CD4-positive, alpha-beta T cell (primary cell): ENCODE measurements at regions not wholly inside any gene's neighbourhood (a gene's known extent, or its start where the extent isn't known, plus 50 kb on each side); places are given as distances from the start of the nearest gene placed in this dataset.

Source experiments
- ATAC-seq: fragments of 200-7000 bp; cut with Tn5 transposase; one replicate; pipeline ENCODE4 v1.10.0; 2022; ENCODE audit warnings: mild to moderate bottlenecking; ENCODE audit not compliant: poor library complexity
- CTCF ChIA-PET: fragments of 350-600 bp; sonication (Branson Sonifier 250); formaldehyde crosslinking; loops from one replicate; lab custom pipeline; 2021; ENCODE audit warnings: antibody characterized with exemption, inconsistent platforms; lab: Charles Lee
- POLR2A ChIA-PET: fragments of 350-600 bp; sonication (Branson Sonifier 250); formaldehyde crosslinking; loops from one replicate; lab custom pipeline; 2021; ENCODE audit warnings: antibody characterized with exemption, inconsistent platforms; lab: Charles Lee
- DNase-seq, 14 experiments: peaks; one replicate each; pipeline ENCODE4 v3.0.0-alpha.2; 2013 to 2020; ENCODE audit warnings: mixed read lengths in 2 of 14
- H3K27ac ChIP-seq, 2 donors: one replicate each; pipeline versions ENCODE4 v1.5.1 to v1.7.0; 2013; ENCODE audit warnings: low read length in 2 of 2, low read depth in 1 of 2, mild to moderate bottlenecking in 1 of 2
- H3K27me3 ChIP-seq, 2 experiments: 1 replicate in 1 of 2; 2 replicates in 1 of 2; pipeline versions ENCODE4 v1.6.1 to v1.7.0; 2013; ENCODE audit warnings: low read length in 2 of 2, control low read depth in 1 of 2, mild to moderate bottlenecking in 1 of 2, moderate library complexity in 1 of 2; ENCODE audit not compliant: insufficient read depth in 2 of 2, control insufficient read depth in 1 of 2
- H3K36me3 ChIP-seq: one replicate; pipeline ENCODE4 v1.6.1; 2013; ENCODE audit warnings: low read length, control low read depth; ENCODE audit not compliant: insufficient read depth
- H3K4me1 ChIP-seq: one replicate; pipeline ENCODE4 v1.6.1; 2013; ENCODE audit warnings: low read length, control low read depth; ENCODE audit not compliant: insufficient read depth
- H3K4me3 ChIP-seq: one replicate; pipeline ENCODE4 v1.5.1; 2013; ENCODE audit warnings: mild to moderate bottlenecking, low read length, moderate library complexity
- H3K9me3 ChIP-seq, 2 experiments: 1 replicate in 1 of 2; 2 replicates in 1 of 2; pipeline versions ENCODE4 v1.6.1 to v1.7.0; 2013; ENCODE audit warnings: low read length in 2 of 2, mild to moderate bottlenecking in 2 of 2, control low read depth in 1 of 2, moderate library complexity in 1 of 2; ENCODE audit not compliant: control insufficient read depth in 1 of 2, insufficient read depth in 1 of 2
- H3K27ac Mint-ChIP-seq: one replicate; pipeline ENCODE4 v1.8.0; 2020; ENCODE audit warnings: mixed read lengths
- H3K27me3 Mint-ChIP-seq: one replicate; pipeline ENCODE4 v1.8.0; 2021; ENCODE audit warnings: mixed read lengths
- H3K36me3 Mint-ChIP-seq: one replicate; pipeline ENCODE4 v1.8.0; 2021; ENCODE audit warnings: low read depth, mixed read lengths
- H3K4me1 Mint-ChIP-seq: one replicate; pipeline ENCODE4 v1.8.0; 2021; ENCODE audit warnings: low read depth, mixed read lengths
- H3K4me3 Mint-ChIP-seq: one replicate; pipeline ENCODE4 v1.8.0; 2020; ENCODE audit warnings: mild to moderate bottlenecking, mixed read lengths
- H3K9me3 Mint-ChIP-seq: one replicate; pipeline ENCODE4 v1.8.0; 2020; ENCODE audit warnings: mixed read lengths
- intact Hi-C, 2 experiments: fragments of 100-400 bp; cut with DNase I in 1 of 2; cut with micrococcal nuclease in 1 of 2; formaldehyde crosslinking; loops; one replicate each; pipeline versions ENCODE4 v1.15.1 to v1.9.0; 2023 to 2025; cut with DNase I, micrococcal nuclease
- TF ChIP-seq, protein P1 (sequence below): fragments of 200-600 bp; IDR thresholded peaks from one replicate; pipeline ENCODE4 v1.8.0; 2022; ENCODE audit warnings: antibody characterized with exemption, mild to moderate bottlenecking

DNA sequence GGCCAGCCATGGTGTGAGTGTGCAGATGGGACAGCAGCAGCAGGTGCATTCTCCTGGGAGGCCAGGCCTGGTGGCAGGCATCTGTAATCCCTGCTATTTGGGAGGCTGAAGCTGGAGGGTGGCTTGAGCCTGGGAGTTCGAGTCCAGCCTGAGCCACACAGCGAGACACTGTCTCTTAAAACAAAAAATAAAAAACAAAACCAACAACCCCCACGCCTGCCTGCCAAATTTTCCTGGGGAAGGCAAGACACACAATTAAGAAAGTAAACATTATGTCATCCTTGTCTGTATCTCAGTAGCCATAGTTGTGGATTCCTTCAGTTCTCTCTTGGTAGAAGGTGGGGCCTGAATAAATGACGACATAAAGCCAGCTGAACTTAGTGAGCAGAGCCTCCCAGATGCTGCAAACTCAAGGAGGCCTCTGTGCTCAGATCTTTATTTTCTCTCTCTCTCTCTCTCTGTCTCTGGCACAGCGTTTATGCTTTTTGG, 57.6 kb upstream of the CD34 start:
- ChIA-PET CTCF (no interaction called here), POLR2A (no interaction called here)
- no peak for ATAC-seq
- H3K4me3 ChIP-seq, result no peak overlapping the region
- peaks cover 7% of the 10 kb centered on the region for H3K4me1 ChIP-seq
- Mint-ChIP-seq H3K27me3 (peaks cover 22% of the 10 kb centered on the region), H3K4me3 (no peak overlapping the region), H3K9me3 (no peaks in the 10 kb centered on the region), H3K36me3 (no peaks in the 10 kb centered on the region), H3K27ac (no peak overlapping the region), H3K4me1 (no peaks in the 10 kb centered on the region)
- TF ChIP-seq, protein P1, sequence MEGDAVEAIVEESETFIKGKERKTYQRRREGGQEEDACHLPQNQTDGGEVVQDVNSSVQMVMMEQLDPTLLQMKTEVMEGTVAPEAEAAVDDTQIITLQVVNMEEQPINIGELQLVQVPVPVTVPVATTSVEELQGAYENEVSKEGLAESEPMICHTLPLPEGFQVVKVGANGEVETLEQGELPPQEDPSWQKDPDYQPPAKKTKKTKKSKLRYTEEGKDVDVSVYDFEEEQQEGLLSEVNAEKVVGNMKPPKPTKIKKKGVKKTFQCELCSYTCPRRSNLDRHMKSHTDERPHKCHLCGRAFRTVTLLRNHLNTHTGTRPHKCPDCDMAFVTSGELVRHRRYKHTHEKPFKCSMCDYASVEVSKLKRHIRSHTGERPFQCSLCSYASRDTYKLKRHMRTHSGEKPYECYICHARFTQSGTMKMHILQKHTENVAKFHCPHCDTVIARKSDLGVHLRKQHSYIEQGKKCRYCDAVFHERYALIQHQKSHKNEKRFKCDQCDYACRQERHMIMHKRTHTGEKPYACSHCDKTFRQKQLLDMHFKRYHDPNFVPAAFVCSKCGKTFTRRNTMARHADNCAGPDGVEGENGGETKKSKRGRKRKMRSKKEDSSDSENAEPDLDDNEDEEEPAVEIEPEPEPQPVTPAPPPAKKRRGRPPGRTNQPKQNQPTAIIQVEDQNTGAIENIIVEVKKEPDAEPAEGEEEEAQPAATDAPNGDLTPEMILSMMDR, result no peak
- no peaks in the 10 kb centered on the region for H3K27me3 ChIP-seq
- H3K36me3 ChIP-seq, result no peaks in the 10 kb centered on the region
- H3K9me3 ChIP-seq, result no peaks in the 10 kb centered on the region
- intact Hi-C loops, result loop anchor here in 1 of 2 experiments (10.0 kb wide), 1 partner anchor 314 kb away; no protein-coding TSS in a partner anchor
- no peak overlapping the region for H3K27ac ChIP-seq
- DNase-seq, result no peak

GRCh38 chr1:207967703-207968102, 56.8 kb upstream of the CD34 start:
- intact Hi-C loops, result loop anchor here in 1 of 2 experiments (10.0 kb wide), 1 partner anchor 313 kb away; no protein-coding TSS in a partner anchor
- peaks cover 14% of the 10 kb centered on the region for H3K27me3 Mint-ChIP-seq
- peaks cover 3% of the 10 kb centered on the region for H3K4me1 Mint-ChIP-seq
- H3K36me3 ChIP-seq, result no peaks in the 10 kb centered on the region
- ChIA-PET CTCF (no interaction called here), POLR2A (no interaction called here)
- H3K4me3 ChIP-seq, result no peak overlapping the region
- ATAC-seq (no peak), DNase-seq (no peak)
- no peaks in the 10 kb centered on the region for H3K36me3 Mint-ChIP-seq
- H3K27ac Mint-ChIP-seq, result no peak overlapping the region
- no peak overlapping the region for H3K27ac ChIP-seq
- no peaks in the 10 kb centered on the region for H3K27me3 ChIP-seq
- H3K4me3 Mint-ChIP-seq, result no peak overlapping the region
- no peaks in the 10 kb centered on the region for H3K9me3 ChIP-seq
- peaks cover 13% of the 10 kb centered on the region for H3K4me1 ChIP-seq
- TF ChIP-seq, protein P1, result no peak
- H3K9me3 Mint-ChIP-seq, result no peaks in the 10 kb centered on the region

DNA sequence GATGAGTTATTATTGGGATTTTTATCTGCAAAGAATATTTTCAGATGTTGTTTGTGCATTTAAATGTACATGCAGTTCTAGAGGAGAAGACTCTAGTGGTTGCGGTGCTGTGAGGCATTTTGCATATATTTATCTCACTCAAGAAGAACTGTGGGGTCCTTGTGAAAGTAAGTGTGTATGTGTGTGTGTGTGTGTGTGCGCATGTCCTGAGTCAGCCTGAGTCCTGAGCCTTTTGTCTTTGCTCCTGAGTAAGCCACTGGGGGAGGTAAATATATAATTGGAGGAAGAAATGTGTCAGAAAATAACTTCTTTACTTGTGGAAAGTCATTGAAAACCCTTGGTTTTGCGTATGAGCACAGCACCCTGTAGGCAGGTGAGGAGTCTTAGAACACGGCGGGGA, 55.6 kb upstream of the CD34 start:
- ATAC-seq (no peak), DNase-seq (no peak)
- H3K27me3 ChIP-seq, result no peaks in the 10 kb centered on the region
- ChIA-PET CTCF (no interaction called here), POLR2A (no interaction called here)
- no peaks in the 10 kb centered on the region for H3K36me3 ChIP-seq
- no peaks in the 10 kb centered on the region for H3K9me3 ChIP-seq
- TF ChIP-seq, protein P1, result no peak
- peaks cover 16% of the 10 kb centered on the region for H3K27me3 Mint-ChIP-seq
- intact Hi-C loops, result loop anchor here in 1 of 2 experiments (10.0 kb wide), 1 partner anchor 312 kb away; no protein-coding TSS in a partner anchor
- peaks cover 8% of the 10 kb centered on the region for H3K4me1 Mint-ChIP-seq
- H3K27ac ChIP-seq, result no peak overlapping the region
- no peak overlapping the region for H3K4me3 ChIP-seq
- no peaks in the 10 kb centered on the region for H3K9me3 Mint-ChIP-seq
- H3K4me1 ChIP-seq, result peaks cover 14% of the 10 kb centered on the region
- no peak overlapping the region for H3K4me3 Mint-ChIP-seq
- H3K27ac Mint-ChIP-seq, result no peak overlapping the region
- no peaks in the 10 kb centered on the region for H3K36me3 Mint-ChIP-seq
